Lower leg skin (tissue), 4 donors: ENCODE measurements at regions not wholly inside any gene's neighbourhood (a gene's known extent, or its start where the extent isn't known, plus 50 kb on each side); places are given as distances from the start of the nearest gene placed in this dataset.

ENCODE experiments used
- DNase-seq, 2 donors: peaks; one replicate each; pipeline ENCODE4 v3.0.0-alpha.2; 2019; ENCODE audit warnings: low spot score in 2 of 2
- H3K4me3 ChIP-seq: fragments of 200-600 bp; sonication (generic); 2 replicates; pipeline ENCODE4 v1.5.1; 2017; ENCODE audit warnings: mild to moderate bottlenecking, low read depth; ENCODE audit not compliant: poor library complexity, severe bottlenecking
- POLR2A ChIP-seq, 2 donors: fragments of 450-650 bp; IDR thresholded peaks; one replicate each; pipeline ENCODE4 v1.6.1; 2016 to 2017; ENCODE audit warnings: antibody characterized with exemption in 2 of 2, mild to moderate bottlenecking in 1 of 2, moderate library complexity in 1 of 2
- WGBS, 2 donors: methylation state at CpG; one replicate each; pipeline ENCODE4 v1.1.5; 2018; 5-methylcytosine and 5-hydroxymethylcytosine counted together
- intact Hi-C: fragments of 100-400 bp; cut with DNase I; formaldehyde crosslinking; loops from one replicate; pipeline ENCODE4 v1.15.0; 2023; ENCODE audit warnings: low total_unique reads
- TF ChIP-seq, protein P1 (sequence below), 3 donors: fragments of 450-650 bp; IDR thresholded peaks; one replicate each; pipeline ENCODE4 v1.5.1; 2016; ENCODE audit warnings: antibody characterized with exemption in 3 of 3, mild to moderate bottlenecking in 3 of 3, moderate library complexity in 2 of 3

DNA sequence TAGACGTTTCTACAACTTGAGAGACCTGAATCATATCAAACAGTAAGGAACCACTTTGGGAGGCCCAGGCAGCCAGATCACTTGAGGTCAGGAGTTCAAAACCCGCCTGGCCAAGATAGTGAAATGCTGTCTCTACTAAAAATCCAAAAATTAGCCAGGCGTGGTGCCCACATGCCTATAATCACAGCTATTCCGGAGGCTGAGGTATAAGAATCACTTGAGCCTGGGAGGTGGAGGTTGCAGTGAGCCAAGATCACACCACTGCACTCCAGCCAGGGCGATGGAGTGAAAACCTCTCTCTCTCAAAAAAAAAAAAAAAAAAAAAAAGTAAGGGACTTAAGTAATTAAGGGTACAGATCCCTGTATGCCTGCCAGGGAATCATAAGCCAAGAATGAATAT, 103.4 kb upstream of the NUDT7 start:
- intact Hi-C loops, result no loop called here

DNA sequence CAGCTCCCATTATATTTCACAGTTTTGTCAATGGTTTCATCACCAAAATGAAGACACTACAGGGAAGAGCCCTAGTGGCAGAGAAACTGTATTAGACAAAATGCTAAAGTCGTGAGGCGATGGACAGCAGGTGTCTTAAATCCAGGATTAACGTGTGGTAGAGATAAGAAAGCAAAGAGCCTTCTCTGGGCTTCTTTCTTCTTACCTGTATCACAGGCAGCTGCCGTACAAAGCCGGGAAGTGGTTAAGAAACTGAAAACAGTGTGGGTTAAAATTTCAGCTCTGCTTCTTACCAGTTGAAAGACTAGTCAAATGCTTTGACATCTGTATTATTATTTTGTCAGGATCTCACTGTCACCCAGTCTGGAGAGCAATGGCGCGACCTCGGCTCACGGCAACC, 98.2 kb upstream of the NUDT7 start:
- no peak for DNase-seq
- intact Hi-C loops, result no loop called here
- 89 to 93% methylated on average over 9 of the region's 9 CpGs for WGBS, 2 donors
- no peak for TF ChIP-seq POLR2A (IDR thresholded peaks at IDR 0.05)
- TF ChIP-seq, protein P1, sequence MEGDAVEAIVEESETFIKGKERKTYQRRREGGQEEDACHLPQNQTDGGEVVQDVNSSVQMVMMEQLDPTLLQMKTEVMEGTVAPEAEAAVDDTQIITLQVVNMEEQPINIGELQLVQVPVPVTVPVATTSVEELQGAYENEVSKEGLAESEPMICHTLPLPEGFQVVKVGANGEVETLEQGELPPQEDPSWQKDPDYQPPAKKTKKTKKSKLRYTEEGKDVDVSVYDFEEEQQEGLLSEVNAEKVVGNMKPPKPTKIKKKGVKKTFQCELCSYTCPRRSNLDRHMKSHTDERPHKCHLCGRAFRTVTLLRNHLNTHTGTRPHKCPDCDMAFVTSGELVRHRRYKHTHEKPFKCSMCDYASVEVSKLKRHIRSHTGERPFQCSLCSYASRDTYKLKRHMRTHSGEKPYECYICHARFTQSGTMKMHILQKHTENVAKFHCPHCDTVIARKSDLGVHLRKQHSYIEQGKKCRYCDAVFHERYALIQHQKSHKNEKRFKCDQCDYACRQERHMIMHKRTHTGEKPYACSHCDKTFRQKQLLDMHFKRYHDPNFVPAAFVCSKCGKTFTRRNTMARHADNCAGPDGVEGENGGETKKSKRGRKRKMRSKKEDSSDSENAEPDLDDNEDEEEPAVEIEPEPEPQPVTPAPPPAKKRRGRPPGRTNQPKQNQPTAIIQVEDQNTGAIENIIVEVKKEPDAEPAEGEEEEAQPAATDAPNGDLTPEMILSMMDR (IDR thresholded peaks at IDR 0.05), result no peak
- no peak overlapping the region for H3K4me3 ChIP-seq

More for the DNA sequence above, 103.4 kb upstream of the NUDT7 start:
- no peak overlapping the region for H3K4me3 ChIP-seq
- no peak for TF ChIP-seq POLR2A (IDR thresholded peaks at IDR 0.05)
- TF ChIP-seq, protein P1 (IDR thresholded peaks at IDR 0.05), result no peak
- WGBS, 2 donors, result 77 to 80% methylated on average over 5 of the region's 5 CpGs
- no peak for DNase-seq

DNA sequence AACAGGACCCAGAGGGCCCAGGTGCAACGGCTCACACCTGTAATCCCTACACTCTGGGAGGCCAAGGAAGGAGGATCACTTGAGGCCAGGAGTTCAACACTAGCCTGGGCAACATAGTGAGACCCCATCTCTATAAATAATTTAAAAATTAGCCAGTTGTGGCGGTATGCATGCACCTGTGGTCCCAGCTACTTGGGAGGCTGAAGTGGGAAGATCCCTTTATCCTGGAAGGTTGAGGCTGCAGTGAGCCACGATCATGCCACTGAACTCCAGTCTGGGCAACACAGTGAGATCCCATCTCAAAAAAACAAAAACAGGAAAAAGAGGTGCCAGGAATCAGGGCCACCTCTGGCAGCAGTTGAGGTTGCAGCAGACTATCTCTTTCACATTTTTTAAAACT, 85.7 kb upstream of the NUDT7 start:
- H3K4me3 ChIP-seq, result no peak overlapping the region
- TF ChIP-seq, protein P1 (IDR thresholded peaks at IDR 0.05), result no peak
- TF ChIP-seq POLR2A (IDR thresholded peaks at IDR 0.05), result no peak
- intact Hi-C loops, result no loop called here
- 67 to 84% methylated on average over 3 of the region's 3 CpGs for WGBS, 2 donors
- DNase-seq, result no peak

DNA sequence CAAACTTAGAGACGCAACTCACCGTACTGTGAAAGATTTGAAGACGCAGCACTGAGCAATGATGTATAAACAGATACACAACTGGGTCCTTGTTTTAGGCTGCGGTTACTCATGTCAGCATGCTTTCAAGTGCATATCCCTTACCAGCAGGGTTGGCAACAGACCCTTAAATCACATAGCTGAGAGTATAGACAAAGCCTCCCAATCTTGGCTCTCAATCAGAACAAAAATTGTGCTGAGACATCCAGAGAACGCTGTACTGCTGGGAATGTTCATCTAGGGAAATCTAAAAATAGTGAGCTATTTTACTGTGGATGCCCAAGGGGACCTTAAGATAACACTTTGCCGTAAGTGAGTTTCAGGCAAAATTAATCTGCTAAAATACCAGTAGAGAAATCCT, 84.4 kb upstream of the NUDT7 start:
- no peak for DNase-seq
- 39 to 45% methylated on average over 6 of the region's 6 CpGs for WGBS, 2 donors
- intact Hi-C loops, result no loop called here
- H3K4me3 ChIP-seq, result no peak overlapping the region
- TF ChIP-seq, protein P1 (IDR thresholded peaks at IDR 0.05), result no peak
- TF ChIP-seq POLR2A (IDR thresholded peaks at IDR 0.05), result no peak

DNA sequence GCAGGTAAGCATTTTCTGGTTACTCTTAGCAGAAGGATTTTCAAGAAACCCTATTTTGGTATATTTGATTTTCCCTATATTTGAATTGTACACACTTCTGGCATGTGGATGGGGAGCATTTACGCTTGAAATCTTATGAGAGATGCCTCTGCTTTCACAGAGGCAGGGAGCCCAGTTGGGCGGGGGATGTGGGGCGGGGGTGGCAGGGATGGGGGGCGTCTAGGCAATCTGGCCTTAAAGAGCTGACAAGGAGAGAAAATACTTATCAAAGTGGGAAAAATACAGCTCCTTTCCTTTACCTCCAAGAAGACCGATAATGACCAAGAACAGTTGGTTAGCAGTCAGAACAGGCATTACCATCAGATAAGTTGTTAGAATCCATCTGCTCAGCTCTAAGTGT, 79.1 kb upstream of the NUDT7 start:
- no peak for DNase-seq
- whole genome bisulfite sequencing, 2 donors, result 73 to 75% methylated on average over 5 of the region's 5 CpGs
- no peak for TF ChIP-seq POLR2A (IDR thresholded peaks at IDR 0.05)
- TF ChIP-seq, protein P1 (IDR thresholded peaks at IDR 0.05), result no peak
- intact Hi-C loops, result no loop called here
- no peak overlapping the region for H3K4me3 ChIP-seq

DNA sequence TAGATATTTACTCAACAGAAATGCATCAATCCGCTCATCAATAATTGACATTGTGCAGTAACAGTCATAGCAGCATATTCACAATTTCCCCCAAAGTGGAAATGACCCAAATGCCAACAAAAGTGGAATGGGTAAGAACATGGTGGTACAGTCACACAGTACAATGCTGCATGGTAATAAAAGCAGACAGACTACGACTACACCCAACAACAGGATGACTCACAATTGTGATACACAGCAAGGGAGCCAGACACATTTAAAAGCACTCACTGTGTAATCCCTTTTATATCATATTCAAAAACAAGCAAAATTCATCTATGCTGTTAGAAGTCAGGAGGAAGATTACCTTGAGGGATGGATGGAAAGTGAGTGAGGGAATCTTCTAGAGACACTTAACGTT, 76.5 kb upstream of the NUDT7 start:
- 61 to 68% methylated on average over 3 of the region's 3 CpGs for WGBS, 2 donors
- H3K4me3 ChIP-seq, result no peak overlapping the region
- no peak for DNase-seq
- TF ChIP-seq, protein P1 (IDR thresholded peaks at IDR 0.05), result no peak
- no peak for TF ChIP-seq POLR2A (IDR thresholded peaks at IDR 0.05)
- intact Hi-C loops, result no loop called here
